GM21786 (cell line): ENCODE measurements at regions not wholly inside any gene's neighbourhood (a gene's known extent, or its start where the extent isn't known, plus 50 kb on each side); places are given as distances from the start of the nearest gene placed in this dataset.
A peak's percentile ranks its signal among the peaks of the same experiment; 100 is the strongest.
"Not testable (repeated sequence)": the region's sequence is repeated elsewhere in the genome, so short reads cannot be mapped to it uniquely, and the experiment has no call there.

Source experiments
- ATAC-seq: cut with Tn5 transposase; IDR thresholded peaks from one replicate; pipeline ENCODE4 v1.9.1; 2021; ENCODE audit not compliant: unreplicated experiment

DNA sequence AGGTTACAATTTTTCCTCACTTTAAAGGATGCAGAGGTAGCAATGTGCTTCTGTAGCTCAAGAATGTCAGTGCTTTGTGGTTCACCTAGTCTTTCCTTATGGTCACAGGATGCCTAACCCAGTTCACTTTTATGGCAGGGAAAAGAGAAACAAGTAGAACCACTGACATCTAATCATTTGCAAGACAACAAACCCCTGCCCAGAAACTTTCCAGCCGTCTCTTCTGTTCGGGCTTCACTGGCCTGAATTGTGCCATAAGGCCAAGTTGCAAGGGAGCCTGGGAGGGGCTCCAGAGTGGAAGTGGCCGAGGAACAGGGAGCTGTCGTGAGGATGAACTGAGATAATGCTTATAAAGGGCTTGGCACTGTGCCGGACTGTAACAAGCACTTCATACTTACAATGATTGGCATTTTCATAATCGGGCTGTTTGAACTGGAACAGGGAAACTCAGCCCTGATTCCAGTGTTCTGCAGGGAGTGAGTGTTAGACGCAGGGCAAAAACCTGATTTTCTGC lies 212.6 kb downstream of the BCAS1 start:
- no peak for ATAC-seq

DNA sequence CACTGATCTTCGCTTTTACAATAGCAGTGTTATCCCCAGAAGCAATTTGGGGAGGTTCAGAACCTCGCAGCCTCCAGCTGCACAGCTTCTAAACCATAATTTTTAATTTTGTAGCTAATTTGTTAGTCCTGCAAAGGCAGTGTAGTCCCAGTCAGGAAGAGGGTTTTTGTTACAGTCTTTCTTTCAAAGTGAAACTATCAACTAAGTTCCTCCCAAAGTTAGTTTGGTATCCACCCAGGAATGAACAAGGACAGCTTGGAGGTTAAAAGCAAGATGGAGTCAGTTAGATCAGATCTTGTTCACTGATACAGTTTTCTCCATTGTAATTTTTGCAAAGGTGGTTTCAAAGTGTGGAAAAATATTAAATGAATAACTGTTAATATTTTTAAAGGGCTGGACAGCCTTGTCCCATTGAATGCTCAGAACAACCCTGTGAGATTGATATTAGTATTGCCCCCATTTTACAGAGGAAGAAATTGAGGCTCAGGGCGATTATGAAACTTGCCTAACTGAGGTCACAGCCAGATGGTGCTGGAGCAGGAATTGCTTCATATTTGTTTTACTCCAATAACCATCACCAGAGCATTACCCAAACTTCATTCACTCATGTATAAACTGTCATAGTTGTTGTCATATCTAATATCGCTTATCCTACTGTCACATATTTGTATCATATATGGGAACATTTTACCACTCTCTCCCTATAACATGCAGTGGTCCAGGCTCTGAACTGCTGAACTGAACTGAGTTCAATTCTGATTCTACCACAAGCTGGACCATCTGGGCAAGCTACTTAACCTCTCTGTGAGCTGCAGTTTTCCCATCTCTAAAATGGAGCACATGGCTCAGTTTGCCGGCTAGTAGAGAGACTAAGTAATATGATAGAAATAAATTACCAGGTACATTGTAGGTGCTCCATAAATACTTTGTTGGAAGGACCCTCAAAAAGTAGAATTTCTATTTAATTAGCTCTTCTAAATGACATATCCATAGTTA lies 213.8 kb downstream of the BCAS1 start:
- no peak for ATAC-seq

DNA sequence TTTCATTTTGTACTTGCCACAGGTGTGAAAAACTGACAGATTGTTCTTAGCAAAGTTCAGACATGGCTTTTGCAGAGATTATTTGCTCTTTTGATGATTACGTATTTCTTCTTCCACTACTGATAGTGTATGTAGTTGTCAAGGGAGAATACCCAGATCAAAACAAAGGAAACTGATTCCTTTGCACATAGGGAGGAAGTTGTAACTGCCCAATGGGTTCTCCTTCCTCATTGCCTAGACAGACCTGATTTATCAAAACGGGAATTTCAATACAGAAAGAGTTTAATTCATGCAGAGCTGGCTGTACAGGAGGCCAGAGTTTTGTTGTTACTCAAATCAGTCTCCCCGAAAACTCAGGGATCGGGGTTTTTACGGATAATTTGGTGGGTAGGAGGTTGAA lies 214.7 kb downstream of the BCAS1 start:
- no peak for ATAC-seq

DNA sequence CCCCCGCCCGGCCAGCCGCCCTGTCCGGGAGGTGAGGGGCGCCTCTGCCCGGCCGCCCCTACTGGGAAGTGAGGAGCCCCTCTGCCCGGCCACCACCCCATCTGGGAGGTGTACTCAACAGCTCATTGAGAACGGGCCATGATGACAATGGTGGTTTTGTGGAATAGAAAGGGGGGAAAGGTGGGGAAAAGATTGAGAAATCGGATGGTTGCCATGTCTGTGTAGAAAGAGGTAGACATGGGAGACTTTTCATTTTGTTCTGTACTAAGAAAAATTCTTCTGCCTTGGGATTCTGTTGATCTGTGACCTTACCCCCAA lies 215.8 kb downstream of the BCAS1 start:
- ATAC-seq = not testable (repeated sequence)

DNA sequence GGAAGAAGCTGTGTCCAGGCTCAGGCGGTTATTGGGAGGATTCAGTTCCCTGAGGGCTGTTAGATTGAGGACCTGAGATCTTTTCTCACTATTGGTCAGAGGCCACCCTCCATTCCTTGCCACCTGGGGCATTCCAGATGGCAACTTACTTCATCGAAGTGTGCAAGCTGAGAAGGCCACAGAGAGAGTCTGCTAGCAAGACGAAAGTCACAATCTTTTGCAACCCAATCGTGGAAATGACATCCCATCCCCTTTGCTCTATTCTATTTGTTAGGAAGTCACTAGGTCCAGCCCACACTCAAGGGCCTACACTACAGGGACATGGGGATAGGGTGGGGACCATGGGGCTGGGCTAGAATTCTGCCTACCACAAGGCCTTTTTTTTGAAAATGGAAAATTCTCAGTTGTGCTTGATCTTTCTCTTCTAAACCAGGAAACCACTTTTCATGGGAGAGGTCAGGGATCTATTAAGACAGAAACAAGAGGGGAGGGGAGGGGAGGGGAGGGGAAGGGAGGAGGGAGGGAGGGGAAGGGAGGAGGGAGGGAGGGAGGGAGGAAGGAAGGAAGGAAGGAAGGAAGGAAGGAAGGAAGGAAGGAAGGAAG lies 217.2 kb downstream of the BCAS1 start:
- ATAC-seq = no peak

DNA sequence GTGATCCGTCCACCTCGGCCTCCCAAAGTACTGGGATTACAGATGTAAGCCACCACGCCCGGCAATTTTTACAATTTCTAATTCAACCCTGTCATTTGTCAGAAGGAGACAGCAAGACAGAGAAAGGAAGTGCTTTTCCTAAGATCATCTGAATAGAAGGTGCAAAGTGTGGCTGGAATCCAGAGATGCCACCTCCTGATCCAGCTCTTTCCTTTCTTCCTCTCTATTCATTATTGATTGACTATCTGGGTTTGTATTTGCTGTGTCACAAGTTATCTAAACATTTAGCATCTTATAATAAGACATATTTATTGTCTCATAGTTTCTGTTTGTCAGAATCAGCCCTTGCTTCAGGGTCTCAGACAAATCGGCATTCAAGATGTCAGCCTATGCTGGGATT lies 217.7 kb downstream of the BCAS1 start:
- ATAC-seq = no peak

DNA sequence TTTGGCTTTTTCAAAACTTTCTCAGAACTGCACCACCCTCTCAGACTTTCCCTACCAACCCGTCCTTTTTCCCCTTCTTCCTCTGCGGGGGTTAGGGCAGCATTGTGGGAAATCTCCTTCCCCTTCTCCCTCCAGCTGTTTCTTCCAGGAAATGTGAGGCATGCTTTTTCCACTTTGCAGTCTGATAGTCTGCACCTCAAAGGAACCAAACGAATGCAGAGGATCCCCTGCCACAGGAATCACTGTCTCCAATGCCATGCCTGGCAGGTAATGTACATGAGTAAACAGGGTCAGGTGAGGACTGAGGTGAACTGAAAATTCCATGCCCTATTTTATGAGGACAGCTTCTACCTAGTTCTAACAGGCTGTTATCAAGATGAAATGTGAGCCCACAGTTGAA lies 218.4 kb downstream of the BCAS1 start:
- no peak for ATAC-seq

DNA sequence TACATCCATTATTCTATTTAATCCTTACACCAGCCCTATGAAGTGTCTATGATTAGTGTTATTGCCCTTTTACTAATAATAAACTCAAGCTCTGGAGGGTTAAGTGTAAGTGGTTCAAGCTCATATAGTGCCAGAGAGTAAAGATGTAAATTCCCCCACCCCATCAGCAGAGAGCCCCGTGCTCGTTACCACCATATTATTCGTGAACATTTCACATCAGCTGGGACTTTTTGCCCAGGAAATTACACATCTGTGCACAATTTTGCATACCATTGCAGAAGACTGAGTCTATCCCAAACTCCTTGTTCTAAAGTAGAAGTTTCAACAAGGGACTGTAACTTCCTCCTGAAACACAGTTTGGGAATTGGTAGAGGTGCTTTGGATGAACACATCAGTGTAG lies 220.1 kb downstream of the BCAS1 start:
- no peak for ATAC-seq

DNA sequence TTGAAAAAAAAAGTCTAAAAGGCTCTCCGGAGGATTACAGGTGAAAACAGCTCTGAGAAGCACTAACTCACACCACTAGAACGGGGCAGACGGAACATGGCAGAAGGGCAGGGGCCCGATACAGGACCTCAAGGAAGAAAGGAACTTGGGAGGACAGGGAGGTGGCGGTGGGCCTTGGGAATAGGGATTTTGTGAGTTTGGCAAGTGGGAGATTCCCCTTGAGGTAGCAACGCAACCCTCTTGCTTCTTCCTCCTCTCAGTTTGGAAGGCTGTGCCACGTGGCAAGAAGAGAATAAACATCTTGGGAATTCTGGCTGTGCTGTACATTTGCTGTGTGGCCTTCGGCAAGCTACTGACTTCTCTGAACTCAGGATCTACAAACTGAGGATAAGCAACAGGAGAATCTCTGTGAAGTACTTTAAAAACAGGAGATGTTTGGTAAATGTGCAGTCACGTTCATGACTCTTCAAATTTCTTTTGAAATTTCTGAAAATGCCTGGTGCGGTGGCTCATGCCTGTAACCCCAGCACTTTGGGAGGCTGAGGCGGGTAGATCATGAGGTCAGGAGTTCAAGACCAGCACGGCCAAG lies 220.8 kb downstream of the BCAS1 start:
- no peak for ATAC-seq

DNA sequence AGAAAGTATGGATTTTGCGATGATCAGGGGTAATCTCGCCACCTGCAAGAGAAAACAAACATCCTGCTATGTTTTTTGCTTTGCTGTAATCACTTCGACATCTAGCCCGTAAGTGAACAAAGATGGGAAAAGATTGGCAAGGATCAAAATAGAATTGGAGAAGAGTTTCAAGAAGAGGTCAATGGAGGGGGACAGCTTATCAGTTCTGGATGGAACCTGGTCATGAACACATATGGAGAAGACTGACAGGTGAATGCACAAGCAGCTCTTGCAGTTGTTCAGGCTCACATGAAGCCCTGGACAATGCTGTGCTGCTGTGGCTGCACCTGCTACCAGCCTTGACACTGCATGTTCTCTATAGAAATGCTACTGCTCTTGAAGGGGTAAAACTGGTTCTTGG lies 222.1 kb downstream of the BCAS1 start:
- ATAC-seq = no peak

DNA sequence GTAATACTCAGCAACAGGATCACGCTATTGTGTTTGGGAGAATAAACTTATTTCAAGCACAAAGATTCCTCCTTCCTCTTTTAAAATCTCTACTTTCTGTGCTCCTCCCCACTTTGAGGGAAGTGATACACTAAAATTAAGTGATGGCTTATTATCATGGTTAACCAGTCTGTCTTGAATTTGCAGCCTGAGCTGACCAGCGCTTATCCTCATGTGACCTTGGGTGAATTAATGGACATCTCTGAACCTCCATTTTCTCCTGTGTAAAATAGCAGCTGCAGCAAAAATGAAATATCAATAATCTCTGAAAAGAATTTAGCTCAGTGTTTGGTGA lies 222.6 kb downstream of the BCAS1 start:
- ATAC-seq = no peak

DNA sequence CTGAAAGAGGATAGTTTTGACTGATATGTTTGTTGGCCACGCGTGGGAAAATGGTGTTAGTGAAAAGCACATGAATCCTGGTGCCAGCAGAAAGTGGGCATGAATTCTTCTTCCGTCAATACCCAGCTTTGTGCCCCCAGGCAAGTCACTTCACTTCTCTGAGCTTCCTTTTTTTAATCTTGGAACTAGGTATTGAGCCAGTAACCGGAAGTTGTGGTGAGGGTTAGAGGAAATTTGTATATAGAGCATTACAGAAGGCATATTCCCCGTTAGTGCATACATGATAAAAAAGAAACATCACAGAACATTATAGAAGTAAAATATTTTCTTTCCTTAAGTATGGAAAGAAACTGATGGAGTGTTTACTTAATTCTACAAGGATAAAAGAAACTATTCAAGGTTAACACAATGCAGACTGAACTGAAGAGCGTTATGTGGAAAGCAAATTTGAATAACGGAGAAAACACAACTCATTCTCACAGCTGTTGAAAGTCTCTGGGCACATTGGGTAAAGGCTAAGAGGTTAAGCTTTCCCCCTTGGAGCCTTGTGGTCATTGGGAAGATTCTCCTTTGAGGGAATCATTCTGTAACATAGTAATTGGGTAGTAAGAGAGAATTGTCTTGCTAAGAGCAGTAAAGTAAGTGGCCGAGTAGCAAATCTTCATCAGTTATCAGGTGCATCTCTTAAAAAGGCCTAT lies 223.1 kb downstream of the BCAS1 start:
- no peak for ATAC-seq

DNA sequence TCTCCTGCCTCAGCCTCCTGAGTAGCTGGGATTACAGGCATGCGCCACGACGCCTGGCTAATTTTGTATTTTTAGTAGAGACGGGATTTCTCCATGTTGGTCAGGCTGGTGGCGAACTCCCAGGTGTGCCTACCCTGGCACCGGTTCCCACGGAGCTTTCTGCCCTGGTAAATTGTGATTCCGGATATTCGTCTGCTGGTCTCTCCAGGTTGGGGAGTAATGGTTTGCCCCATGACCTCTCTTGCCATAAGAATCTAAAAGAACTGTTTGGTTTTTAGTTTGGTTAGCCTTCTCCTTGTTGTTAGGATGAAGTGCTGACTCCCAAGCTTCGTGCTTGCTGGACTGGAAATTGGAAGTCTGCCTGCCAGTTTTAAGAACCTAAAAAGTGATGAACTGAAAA lies 223.8 kb downstream of the BCAS1 start:
- ATAC-seq = no peak

DNA sequence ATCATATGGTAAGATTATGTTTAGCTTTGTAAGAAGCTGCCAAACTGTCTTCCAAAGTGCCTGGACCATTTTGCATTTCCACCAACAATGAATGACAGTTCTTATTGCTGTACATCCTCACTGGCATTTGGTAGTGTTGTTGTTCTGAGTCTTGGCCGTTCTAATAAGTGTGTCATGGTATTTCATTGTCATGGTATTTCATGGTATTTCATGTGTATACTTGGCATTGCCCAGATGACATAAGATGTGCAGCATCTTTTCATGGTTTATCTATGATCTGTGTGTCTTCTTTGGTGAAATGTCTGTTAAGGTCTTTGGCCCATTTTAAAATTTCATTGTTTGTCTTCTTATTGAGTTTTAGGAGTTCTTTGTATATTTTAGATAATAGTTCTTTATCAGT lies 224.4 kb downstream of the BCAS1 start:
- ATAC-seq = no peak

DNA sequence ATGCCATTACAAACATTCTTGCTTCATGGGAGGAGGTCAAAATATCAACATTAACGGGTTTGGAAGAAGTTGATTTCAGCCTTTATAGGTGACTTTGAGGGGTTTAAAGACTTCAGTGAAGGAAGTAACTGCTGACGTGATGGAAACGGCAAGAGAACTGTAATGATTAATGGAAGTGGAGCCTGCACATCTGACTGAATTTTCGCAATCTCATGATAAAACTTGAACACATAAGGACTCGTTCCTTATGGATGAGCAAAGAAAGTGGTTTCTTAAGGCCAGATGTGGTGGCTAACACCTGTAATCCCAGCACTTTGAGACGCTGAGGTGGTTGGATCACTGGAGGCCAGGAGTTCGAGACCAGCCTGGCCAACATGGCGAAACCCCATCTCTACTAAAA lies 226.1 kb downstream of the BCAS1 start:
- ATAC-seq = no peak

DNA sequence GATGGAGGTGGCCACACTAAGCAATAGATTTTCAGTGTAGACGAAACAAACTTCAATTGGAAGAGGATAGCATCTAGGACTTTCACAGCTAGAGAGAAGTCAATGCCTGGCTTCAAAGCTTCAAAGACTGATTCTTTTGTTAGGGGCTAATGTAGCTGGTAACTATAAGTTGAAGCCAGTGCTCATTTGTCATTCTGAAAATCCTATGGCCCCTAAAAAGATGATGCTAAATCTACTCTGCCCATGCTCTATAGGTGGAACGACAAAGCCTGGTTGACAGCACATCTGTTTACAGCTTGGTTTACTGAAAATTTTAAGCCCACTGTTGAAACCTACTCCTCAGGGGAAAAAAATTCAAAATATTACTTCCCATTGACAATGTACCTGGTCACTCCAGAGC lies 226.7 kb downstream of the BCAS1 start:
- no peak for ATAC-seq

DNA sequence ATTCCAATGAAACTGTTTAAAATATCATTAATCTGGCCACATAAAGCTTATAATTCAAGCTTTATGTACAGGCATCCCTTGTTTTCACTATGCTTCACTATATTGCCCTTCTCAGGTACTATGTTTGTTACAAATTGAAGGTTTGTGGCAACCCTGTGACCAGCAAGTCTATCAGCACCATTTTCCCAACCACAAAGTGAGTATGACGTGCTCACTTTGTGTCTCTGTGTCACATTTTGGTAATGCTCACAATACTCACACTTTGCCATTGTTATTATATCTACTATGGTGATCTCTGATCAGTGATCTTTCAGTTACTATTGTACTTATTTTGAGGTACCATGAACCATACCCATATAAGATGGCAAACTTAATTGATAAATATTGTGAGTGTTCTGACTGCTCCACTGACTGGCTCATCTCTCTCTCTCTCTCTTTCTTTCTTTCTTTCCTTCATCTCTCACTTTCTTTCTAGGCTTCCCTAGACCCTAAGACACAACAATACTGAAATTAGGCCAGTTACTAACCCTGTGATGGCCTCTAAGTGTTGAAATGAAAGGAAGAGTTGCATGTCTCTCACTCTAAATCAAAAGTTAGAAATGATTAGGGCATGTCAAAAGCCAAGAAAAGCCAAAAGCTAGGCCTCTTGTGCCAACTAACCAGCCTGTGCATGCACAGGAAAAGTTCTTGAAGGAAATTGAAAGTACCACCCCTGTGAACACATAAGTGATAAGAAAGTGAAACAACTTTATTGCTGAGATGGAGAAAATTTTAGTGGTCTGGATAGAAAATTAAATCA lies 227.9 kb downstream of the BCAS1 start:
- no peak for ATAC-seq

DNA sequence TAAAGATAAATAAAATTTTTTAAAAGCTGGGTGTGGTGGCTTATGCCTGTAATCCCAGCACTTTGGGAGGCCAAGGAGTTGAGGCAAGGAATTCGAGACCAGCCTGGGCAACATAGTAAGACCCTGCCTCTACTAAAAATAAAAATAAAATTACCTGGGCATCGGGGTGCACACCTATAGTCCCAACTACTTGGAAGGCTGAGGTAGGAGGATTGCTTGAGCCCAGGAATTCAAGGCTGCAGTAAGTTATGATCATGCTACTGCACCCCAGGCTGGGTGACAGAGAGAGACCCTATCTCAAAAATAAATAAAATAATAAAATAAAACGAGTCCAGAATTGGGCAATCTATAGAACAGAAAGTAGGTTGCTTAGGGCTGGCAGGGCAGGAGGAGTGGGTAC lies 228.7 kb downstream of the BCAS1 start:
- no peak for ATAC-seq

DNA sequence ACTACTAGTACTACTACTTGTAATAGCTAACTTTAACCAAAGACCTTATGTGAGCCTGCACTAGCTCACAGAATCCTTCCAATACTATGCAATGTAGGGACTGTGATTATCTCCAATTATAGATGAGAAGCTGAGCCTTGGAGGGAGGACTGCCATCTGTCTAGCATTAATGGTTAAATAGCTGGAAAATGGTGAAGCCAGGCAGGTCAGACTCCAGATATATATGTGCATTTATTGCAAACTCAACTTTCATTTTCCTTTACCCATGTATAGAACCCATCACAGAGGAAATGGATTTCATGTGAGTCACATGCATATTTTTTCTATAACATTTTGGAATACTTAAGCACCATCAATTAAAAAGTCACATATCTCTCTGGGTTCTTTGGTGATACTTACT lies 229.9 kb downstream of the BCAS1 start:
- ATAC-seq = no peak

DNA sequence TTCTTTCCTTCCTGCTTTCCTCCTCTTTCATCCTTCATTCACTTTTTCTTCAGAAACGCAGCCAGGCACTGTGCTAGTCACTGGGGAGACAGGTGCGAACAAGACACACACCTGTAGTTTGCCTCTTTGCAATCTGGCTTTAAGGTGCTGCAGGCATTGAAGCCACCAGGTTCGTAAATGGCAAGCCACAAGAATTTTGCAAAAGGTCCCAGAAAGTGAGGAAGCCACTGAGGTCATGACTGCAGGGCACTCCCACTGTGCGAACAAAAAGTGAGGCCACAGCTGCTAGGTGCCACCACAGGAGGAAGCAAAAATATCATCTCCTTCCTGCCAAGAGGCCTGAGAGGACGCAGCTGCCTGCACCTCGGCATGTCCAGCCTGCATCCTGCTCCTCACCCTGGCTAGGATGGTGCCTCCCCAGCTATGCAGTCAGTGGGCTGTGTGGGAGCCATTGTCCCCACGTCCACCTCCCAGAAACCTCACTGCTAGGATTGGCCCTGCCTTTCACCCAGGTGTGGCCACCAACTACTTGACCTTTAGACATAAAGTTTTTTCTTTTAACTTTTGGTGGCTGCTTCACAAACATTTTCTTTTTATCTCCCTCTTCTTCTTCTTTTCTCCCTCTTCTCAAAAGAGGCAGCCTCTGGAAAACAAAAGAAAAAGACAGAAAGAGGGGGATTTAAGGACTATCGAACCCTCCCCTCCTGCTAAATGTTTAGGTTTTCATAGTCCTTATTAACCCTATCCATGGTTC lies 230.8 kb downstream of the BCAS1 start:
- peak; percentile 78 for ATAC-seq
